ENCODE measurements at regions not wholly inside any gene's neighbourhood (a gene's known extent, or its start where the extent isn't known, plus 50 kb on each side); places are given as distances from the start of the nearest gene placed in this dataset.

DNA sequence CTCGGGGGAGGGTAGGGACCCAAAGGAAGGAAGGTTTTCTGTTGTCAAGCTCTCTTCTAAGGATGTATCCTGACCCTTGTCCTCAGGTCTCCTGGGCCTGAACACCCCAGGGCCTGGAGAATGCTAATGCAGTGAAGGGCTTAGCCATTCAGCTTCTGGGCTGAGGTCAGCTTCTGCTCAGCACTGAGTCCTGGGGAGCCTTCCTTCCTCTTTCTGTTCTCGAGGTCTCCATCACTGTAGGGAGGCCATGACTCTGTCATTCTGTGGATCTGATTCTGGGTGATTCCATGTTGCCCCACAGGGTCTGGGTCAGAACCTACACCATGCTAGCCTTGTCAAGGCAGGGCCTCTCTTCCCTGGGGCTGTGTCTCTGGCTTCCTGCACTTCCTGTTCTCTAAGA is 712.7 kb downstream of the DHX35 start:
- DNase-seq (no peak), ATAC-seq (ENCODE audit: poor library complexity) (no peak)
- Histone ChIP-seq H3K36me3 (ENCODE audit: insufficient read depth, low read length) (no peaks in the 10 kb centered on the region), H3K4me1 (ENCODE audit: insufficient read depth, low read length) (no peaks in the 10 kb centered on the region), H3K4me3 (ENCODE audit: low read length) (no peak overlapping the region), H3K27ac (ENCODE audit: low read depth in 1 of 2, low read length in 2 of 2) (no peak overlapping the region), H3K9me3 (ENCODE audit: control insufficient read depth in 1 of 2, insufficient read depth in 1 of 2, low read length in 2 of 2) (peaks cover 0 to 3% of the 10 kb centered on the region in 2 experiments), H3K27me3 (ENCODE audit: control insufficient read depth in 1 of 2, insufficient read depth in 2 of 2, low read length in 2 of 2) (no peaks in the 10 kb centered on the region)
- Mint-ChIP-seq H3K4me1 (ENCODE audit: low read depth) (no peaks in the 10 kb centered on the region), H3K9me3 (peaks cover 4% of the 10 kb centered on the region), H3K27ac (no peak overlapping the region), H3K4me3 (no peak overlapping the region), H3K27me3 (no peaks in the 10 kb centered on the region), H3K36me3 (ENCODE audit: low read depth) (no peaks in the 10 kb centered on the region)
- intact Hi-C loops (cut with DNase I, micrococcal nuclease), result loop anchor here in 1 of 2 experiments (5.0 kb wide), 1 partner anchor 38 kb away; no protein-coding TSS in a partner anchor
- CTCF ChIA-PET, result no interaction called here
- TF ChIP-seq, protein P1, sequence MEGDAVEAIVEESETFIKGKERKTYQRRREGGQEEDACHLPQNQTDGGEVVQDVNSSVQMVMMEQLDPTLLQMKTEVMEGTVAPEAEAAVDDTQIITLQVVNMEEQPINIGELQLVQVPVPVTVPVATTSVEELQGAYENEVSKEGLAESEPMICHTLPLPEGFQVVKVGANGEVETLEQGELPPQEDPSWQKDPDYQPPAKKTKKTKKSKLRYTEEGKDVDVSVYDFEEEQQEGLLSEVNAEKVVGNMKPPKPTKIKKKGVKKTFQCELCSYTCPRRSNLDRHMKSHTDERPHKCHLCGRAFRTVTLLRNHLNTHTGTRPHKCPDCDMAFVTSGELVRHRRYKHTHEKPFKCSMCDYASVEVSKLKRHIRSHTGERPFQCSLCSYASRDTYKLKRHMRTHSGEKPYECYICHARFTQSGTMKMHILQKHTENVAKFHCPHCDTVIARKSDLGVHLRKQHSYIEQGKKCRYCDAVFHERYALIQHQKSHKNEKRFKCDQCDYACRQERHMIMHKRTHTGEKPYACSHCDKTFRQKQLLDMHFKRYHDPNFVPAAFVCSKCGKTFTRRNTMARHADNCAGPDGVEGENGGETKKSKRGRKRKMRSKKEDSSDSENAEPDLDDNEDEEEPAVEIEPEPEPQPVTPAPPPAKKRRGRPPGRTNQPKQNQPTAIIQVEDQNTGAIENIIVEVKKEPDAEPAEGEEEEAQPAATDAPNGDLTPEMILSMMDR (IDR thresholded peaks at IDR 0.05), result no peak
- POLR2A ChIA-PET, result no interaction called here

DNA sequence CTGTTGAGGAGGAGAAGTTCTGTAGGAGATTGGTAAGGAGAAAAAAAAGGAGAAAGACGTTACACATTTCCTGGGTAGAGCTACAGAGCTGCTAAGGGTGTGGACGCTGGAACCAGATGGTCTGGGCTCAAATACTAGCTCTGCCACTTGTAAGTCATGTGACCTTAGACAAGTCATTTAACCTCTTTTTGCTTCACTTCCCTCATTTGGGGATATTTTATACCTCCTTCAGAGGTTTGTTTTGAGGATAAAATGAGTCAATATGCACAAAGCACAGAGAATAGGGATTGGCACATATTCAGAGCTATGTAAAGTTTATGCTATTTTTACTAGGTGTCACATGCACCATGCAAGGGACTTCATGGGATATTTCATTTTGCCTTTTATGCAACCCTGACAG is 708.8 kb downstream of the DHX35 start:
- POLR2A ChIA-PET, result no interaction called here
- H3K4me3 Mint-ChIP-seq, result no peak overlapping the region
- DNase-seq (no peak), ATAC-seq (ENCODE audit: poor library complexity) (no peak)
- CTCF ChIA-PET, result no interaction called here
- peaks cover 4% of the 10 kb centered on the region for H3K27me3 Mint-ChIP-seq
- Histone ChIP-seq H3K4me3 (ENCODE audit: low read length) (no peak overlapping the region), H3K36me3 (ENCODE audit: insufficient read depth, low read length) (no peaks in the 10 kb centered on the region), H3K9me3 (ENCODE audit: control insufficient read depth in 1 of 2, insufficient read depth in 1 of 2, low read length in 2 of 2) (no peaks in the 10 kb centered on the region), H3K4me1 (ENCODE audit: insufficient read depth, low read length) (no peaks in the 10 kb centered on the region), H3K27ac (ENCODE audit: low read depth in 1 of 2, low read length in 2 of 2) (no peak overlapping the region), H3K27me3 (ENCODE audit: control insufficient read depth in 1 of 2, insufficient read depth in 2 of 2, low read length in 2 of 2) (no peaks in the 10 kb centered on the region)
- TF ChIP-seq, protein P1 (IDR thresholded peaks at IDR 0.05), result no peak
- intact Hi-C loops (cut with DNase I, micrococcal nuclease), result loop anchor here in 1 of 2 experiments (5.0 kb wide), 1 partner anchor 34 kb away; no protein-coding TSS in a partner anchor
- H3K4me1 Mint-ChIP-seq (ENCODE audit: low read depth), result no peaks in the 10 kb centered on the region
- H3K27ac Mint-ChIP-seq, result no peak overlapping the region
- H3K36me3 Mint-ChIP-seq (ENCODE audit: low read depth), result no peaks in the 10 kb centered on the region
- no peaks in the 10 kb centered on the region for H3K9me3 Mint-ChIP-seq

DNA sequence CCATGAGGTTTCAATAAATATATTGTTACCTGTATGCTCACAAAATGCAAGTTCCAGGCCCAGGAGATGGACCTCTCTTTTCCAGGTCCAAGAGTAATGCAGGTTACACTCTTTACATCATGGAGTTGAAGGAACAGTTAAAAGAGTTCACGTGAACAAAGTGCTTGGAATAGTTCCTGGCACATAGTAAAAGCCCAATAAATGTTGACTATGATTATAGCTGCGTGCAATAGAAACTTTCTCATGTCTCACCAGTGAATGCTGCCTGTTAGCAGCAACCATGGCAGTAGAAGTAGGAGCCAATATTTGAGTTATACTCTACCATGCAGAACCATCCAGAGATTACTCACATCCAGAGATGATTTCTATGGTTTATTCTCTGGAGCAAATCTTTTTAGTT is 707.5 kb downstream of the DHX35 start:
- Mint-ChIP-seq H3K4me1 (ENCODE audit: low read depth) (no peaks in the 10 kb centered on the region), H3K36me3 (ENCODE audit: low read depth) (no peaks in the 10 kb centered on the region), H3K4me3 (no peak overlapping the region), H3K27me3 (peaks cover 4% of the 10 kb centered on the region), H3K27ac (no peak overlapping the region), H3K9me3 (no peaks in the 10 kb centered on the region)
- no peaks in the 10 kb centered on the region for H3K4me1 ChIP-seq (ENCODE audit: insufficient read depth, low read length)
- no peak overlapping the region for H3K27ac ChIP-seq (ENCODE audit: low read depth in 1 of 2, low read length in 2 of 2)
- DNase-seq (no peak), ATAC-seq (ENCODE audit: poor library complexity) (no peak)
- intact Hi-C loops (cut with DNase I, micrococcal nuclease), result loop anchor here in 1 of 2 experiments (5.0 kb wide), 1 partner anchor 32 kb away; no protein-coding TSS in a partner anchor
- ChIA-PET POLR2A (no interaction called here), CTCF (interaction anchor here (1.0 kb wide), 1 partner anchor 232 kb away, joined by 3 read pairs; no protein-coding TSS in a partner anchor)
- H3K36me3 ChIP-seq (ENCODE audit: insufficient read depth, low read length), result no peaks in the 10 kb centered on the region
- H3K27me3 ChIP-seq (ENCODE audit: control insufficient read depth in 1 of 2, insufficient read depth in 2 of 2, low read length in 2 of 2), result no peaks in the 10 kb centered on the region
- H3K4me3 ChIP-seq (ENCODE audit: low read length), result no peak overlapping the region
- H3K9me3 ChIP-seq (ENCODE audit: control insufficient read depth in 1 of 2, insufficient read depth in 1 of 2, low read length in 2 of 2), result no peaks in the 10 kb centered on the region
- TF ChIP-seq, protein P1 (IDR thresholded peaks at IDR 0.05), result no peak
